GM20000 (cell line): ENCODE measurements at regions not wholly inside any gene's neighbourhood (a gene's known extent, or its start where the extent isn't known, plus 50 kb on each side); places are given as distances from the start of the nearest gene placed in this dataset.

Source experiments
- DNase-seq: peaks from one replicate; pipeline ENCODE4 v3.0.0; 2012; ENCODE audit warnings: low spot score
- CTCF ChIP-seq: IDR thresholded peaks from 2 replicates; pipeline ENCODE4 v1.5.1; 2012; ENCODE audit warnings: mild to moderate bottlenecking, control low read depth; ENCODE audit errors: extremely low read depth, missing control alignments

GRCh38 chr22:44583061-44583760 is 85.2 kb upstream of the RTL6 start:
- no peak for TF ChIP-seq CTCF
- DNase-seq = no peak

- TF ChIP-seq CTCF = no peak
- no peak for DNase-seq
These were observed 84.0 kb upstream of the RTL6 start for GRCh38 chr22:44582016-44582415.

GRCh38 chr22:44581096-44581435 is 83.0 kb upstream of the RTL6 start:
- TF ChIP-seq CTCF = no peak
- no peak for DNase-seq

- TF ChIP-seq CTCF = no peak
- no peak for DNase-seq
These were observed 82.4 kb upstream of the RTL6 start for GRCh38 chr22:44580176-44581095.

GRCh38 chr22:44578516-44579230 is 80.6 kb upstream of the RTL6 start:
- no peak for TF ChIP-seq CTCF
- no peak for DNase-seq

- DNase-seq = no peak
- TF ChIP-seq CTCF = no peak
These were observed 80.1 kb upstream of the RTL6 start for GRCh38 chr22:44578110-44578457.
